ENCODE measurements at regions not wholly inside any gene's neighbourhood (a gene's known extent, or its start where the extent isn't known, plus 50 kb on each side); places are given as distances from the start of the nearest gene placed in this dataset.

DNA sequence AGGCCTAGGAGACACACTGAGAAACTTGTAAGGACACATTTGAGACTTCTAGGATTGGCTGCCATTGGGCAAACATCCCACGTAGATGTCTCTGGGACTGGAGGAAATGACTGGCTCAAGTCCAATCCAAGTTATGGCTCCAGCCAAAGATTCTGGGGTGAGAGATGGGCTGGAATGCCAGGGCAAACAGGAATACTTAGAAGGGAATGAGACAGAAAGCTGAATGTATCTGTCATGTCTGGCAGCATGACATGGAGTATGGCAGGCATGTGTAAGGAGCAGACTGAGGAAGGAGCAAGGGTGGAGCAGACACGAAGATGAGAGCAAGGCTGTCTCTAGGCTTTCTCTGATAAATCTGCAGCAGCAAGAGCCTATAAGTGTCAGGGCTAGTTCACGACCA, 209.2 kb downstream of the PHLDA1 start:
- ATAC-seq (ENCODE audit: low read depth) (no peak), DNase-seq (no peak)
- dilution Hi-C loops (cut with HindIII; ENCODE audit: low sequenced_read_pairs, unreplicated experiment) = no loop called here
- Histone ChIP-seq H3K56ac (ENCODE audit: extremely low read depth, insufficient read depth, low read length) (0 out of 2 replicates have a peak overlapping the region, but pooled peaks have one; percentile 27), H3K9me1 (ENCODE audit: insufficient read depth, low read length) (peaks cover 22% of the 10 kb centered on the region), H4K91ac (ENCODE audit: insufficient read depth, low read depth, low read length) (peak overlapping the region; percentile 84), H3K27ac (ENCODE audit: insufficient read depth, low read length) (peak overlapping the region; percentile 40; the same call in 1 of the 2 replicates), H4K8ac (ENCODE audit: low read depth in 2 of 2, low read length in 2 of 2) (peak overlapping the region; percentile 5 to 62), H4K5ac (ENCODE audit: low read depth, low read length) (peak overlapping the region; percentile 78), H2AFZ (replicated peaks; ENCODE audit: low read length, poor library complexity) (peak overlapping the region; percentile 27), H3K79me1 (ENCODE audit: low read depth in 1 of 2, low read length in 2 of 2) (peaks cover 9 to 13% of the 10 kb centered on the region in 2 experiments; a peak in 3 of 4 replicates), H3K4me3 (ENCODE audit: insufficient read depth, low read depth, low read length) (no peak overlapping the region), H3K18ac (ENCODE audit: low read depth, low read length) (peak overlapping the region; percentile 56), H3K4ac (ENCODE audit: low read depth, low read length) (peak overlapping the region; percentile 90), H2AK9ac (replicated peaks; ENCODE audit: low read depth, low read length, poor library complexity) (no peak overlapping the region), H2BK5ac (ENCODE audit: low read depth, low read length, poor library complexity, severe bottlenecking) (peak overlapping the region; percentile 13), H3K4me2 (ENCODE audit: low read depth, low read length) (no peak overlapping the region), H3K9ac (ENCODE audit: low read depth, low read length) (no peak overlapping the region), H3K14ac (replicated peaks; ENCODE audit: low read depth, low read length) (peak overlapping the region; percentile 61), H3K9me3 (ENCODE audit: control insufficient read depth, insufficient read depth, low read length) (no peaks in the 10 kb centered on the region), H3K36me3 (ENCODE audit: control insufficient read depth, insufficient read depth, low read length) (no peaks in the 10 kb centered on the region), H2AK5ac (ENCODE audit: low read depth, low read length) (peak overlapping the region; percentile 97), H2BK120ac (ENCODE audit: low read depth, low read length) (peak overlapping the region; percentile 91), H2BK15ac (ENCODE audit: low read depth, low read length) (peak overlapping the region; percentile 98), H3K23ac (ENCODE audit: low read depth, low read length) (peak overlapping the region; percentile 58; the same call in 1 of the 2 replicates), H3K27me3 (ENCODE audit: control insufficient read depth, insufficient read depth, low read length) (no peaks in the 10 kb centered on the region), H3K4me1 (ENCODE audit: control insufficient read depth, insufficient read depth, low read length) (peaks cover 33% of the 10 kb centered on the region), H4K20me1 (ENCODE audit: insufficient read depth, low read length) (no peaks in the 10 kb centered on the region), H2BK20ac (ENCODE audit: low read depth, low read length) (peak overlapping the region; percentile 81)
- in situ Hi-C loops (cut with MboI; ENCODE audit: low sequenced_read_pairs) = no loop called here
- ChIA-PET CTCF (no interaction called here), POLR2A (ENCODE audit: unreplicated experiment) (no interaction called here)
- no TSS peak for BruUV-seq (replicated peaks)
- no peak for TF ChIP-seq MAFK (IDR thresholded peaks at IDR 0.05; ENCODE audit: low read depth, low read length)
- no peak for TF ChIP-seq CEBPB (IDR thresholded peaks at IDR 0.05; ENCODE audit: low read depth, low read length)
- intact Hi-C loops (cut with micrococcal nuclease) = loop anchor here (5.0 kb wide), 2 partner anchors 110 to 310 kb away; partner anchors contain the start of gene KRR1
- WGBS, 2 experiments (ENCODE audit: extremely low coverage in 2 of 2, insufficient read length in 1 of 2) = 92% methylated on average over 2 of the region's 3 CpGs; no CpG with 5 or more reads in 1 of the 2 experiments
